Coronary artery (tissue), 2 donors: ENCODE measurements at regions not wholly inside any gene's neighbourhood (a gene's known extent, or its start where the extent isn't known, plus 50 kb on each side); places are given as distances from the start of the nearest gene placed in this dataset.
"Not testable (repeated sequence)": the region's sequence is repeated elsewhere in the genome, so short reads cannot be mapped to it uniquely, and the experiment has no call there.

ENCODE experiments used
- DNase-seq: peaks from one replicate; pipeline ENCODE4 v3.0.0-alpha.2; 2017; ENCODE audit warnings: low spot score
- H3K27ac ChIP-seq, 2 donors: fragments of 200-600 bp; sonication (generic); one replicate each; pipeline ENCODE4 v1.5.1; 2016 to 2019
- H3K4me3 ChIP-seq: fragments of 200-600 bp; sonication (generic); 2 replicates; pipeline ENCODE4 v1.5.1; 2016; ENCODE audit warnings: mild to moderate bottlenecking, moderate library complexity
- TF ChIP-seq, protein P1 (sequence below): fragments of 200-600 bp; sonication (generic); IDR thresholded peaks from one replicate; pipeline ENCODE4 v1.5.1; 2019; ENCODE audit warnings: antibody characterized with exemption

DNA sequence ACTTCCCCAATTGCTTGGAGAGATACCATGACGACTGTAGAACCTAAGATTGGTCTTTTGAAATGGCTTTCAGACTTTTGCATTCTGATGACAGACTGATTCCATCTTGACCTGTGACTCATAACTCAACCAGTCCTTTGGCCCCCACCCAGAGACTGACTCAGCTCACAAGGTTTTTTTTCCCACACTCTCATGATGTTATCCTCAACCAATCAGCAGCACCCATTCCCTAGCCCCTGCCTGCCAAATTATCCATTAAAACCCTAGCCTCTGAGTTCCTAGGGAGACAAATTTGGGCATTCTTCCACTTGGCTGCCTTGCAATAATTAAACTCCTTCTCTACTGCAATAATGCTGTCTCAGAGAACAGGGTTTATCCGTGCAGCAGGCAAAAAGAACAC is 1263.3 kb upstream of the CDH9 start:
- DNase-seq, result no peak
- H3K27ac ChIP-seq, result no peak overlapping the region
- TF ChIP-seq, protein P1, sequence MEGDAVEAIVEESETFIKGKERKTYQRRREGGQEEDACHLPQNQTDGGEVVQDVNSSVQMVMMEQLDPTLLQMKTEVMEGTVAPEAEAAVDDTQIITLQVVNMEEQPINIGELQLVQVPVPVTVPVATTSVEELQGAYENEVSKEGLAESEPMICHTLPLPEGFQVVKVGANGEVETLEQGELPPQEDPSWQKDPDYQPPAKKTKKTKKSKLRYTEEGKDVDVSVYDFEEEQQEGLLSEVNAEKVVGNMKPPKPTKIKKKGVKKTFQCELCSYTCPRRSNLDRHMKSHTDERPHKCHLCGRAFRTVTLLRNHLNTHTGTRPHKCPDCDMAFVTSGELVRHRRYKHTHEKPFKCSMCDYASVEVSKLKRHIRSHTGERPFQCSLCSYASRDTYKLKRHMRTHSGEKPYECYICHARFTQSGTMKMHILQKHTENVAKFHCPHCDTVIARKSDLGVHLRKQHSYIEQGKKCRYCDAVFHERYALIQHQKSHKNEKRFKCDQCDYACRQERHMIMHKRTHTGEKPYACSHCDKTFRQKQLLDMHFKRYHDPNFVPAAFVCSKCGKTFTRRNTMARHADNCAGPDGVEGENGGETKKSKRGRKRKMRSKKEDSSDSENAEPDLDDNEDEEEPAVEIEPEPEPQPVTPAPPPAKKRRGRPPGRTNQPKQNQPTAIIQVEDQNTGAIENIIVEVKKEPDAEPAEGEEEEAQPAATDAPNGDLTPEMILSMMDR, result no peak
- no peak overlapping the region for H3K4me3 ChIP-seq

DNA sequence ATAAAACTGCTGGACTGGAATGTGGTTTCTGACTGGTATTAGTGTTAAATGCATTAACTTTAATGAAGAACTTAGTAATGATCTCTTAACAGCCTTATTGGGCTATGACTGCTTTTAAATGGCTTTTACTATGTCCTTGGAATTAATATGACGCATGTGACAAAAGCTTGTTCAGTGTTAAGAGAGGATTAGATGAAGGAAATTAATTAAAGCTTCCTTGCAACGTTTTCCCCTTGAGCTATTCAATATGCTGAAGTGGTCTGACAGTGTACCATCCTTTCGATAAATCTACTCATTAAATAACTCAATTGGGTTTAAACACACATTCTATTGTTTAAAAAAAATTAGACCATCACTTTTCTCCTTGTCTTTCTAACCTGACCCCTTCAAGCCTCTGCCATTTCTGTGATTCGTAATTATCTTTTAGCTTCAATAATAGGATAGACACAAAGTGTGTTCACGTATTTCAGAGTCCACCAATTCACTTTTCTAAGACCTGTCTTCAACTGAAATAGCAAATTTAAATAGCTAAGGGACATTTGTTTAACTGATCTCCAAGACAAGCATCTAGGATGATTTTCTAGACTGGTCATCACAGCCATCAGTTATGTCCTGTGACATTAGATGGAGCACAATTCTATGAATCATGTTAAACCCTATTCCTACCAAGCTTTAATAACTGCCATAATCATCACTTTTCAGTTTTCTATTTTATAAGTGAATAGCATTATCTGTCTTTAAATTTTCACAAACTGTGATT is 1258.0 kb upstream of the CDH9 start:
- no peak overlapping the region for H3K4me3 ChIP-seq
- TF ChIP-seq, protein P1, result no peak
- no peak for DNase-seq

DNA sequence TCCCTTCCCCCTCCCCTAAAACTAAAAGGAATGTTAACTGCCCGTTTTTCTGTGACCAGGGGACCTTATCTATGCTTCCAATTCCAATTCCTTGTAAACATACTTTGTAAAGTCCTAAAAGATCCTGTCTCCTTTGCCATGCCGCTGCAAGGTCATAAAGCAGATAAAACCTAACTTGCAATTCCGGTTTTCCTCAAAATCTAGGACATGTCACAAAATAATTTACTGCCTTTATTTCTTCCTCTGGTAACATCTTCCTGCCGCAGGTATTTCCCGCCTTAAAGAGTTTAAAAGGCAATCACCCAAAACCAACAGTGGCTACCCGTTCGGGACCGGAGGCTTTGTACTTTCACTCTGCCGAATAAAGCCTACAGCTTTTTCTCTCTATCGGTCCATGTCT is 1248.6 kb upstream of the CDH9 start:
- H3K27ac ChIP-seq, H3K4me3 ChIP-seq, DNase-seq: not testable (repeated sequence)

More for the DNA sequence above, 1258.0 kb upstream of the CDH9 start:
- H3K27ac ChIP-seq, result no peak overlapping the region

DNA sequence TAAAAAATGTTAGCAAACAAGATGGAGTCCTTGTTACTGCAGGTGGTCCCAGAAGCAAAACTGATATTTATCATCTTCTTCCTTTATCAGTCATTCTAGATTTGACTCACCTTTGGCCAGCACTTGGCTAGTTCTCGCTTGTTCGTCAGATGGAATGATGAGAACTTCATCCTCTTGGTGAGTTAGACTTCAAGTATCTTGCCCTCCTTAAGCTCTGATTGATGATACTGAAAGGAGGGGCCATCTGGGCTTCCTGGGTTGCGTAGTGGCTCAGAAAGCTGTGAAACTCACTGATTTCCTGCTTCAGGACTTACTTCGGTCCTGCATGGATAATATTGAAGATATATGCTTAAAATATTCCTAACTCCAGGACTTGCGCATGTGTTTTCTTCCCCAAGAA is 1248.2 kb upstream of the CDH9 start:
- no peak for DNase-seq
- H3K27ac ChIP-seq, result no peak overlapping the region
- TF ChIP-seq, protein P1, result no peak
- no peak overlapping the region for H3K4me3 ChIP-seq

DNA sequence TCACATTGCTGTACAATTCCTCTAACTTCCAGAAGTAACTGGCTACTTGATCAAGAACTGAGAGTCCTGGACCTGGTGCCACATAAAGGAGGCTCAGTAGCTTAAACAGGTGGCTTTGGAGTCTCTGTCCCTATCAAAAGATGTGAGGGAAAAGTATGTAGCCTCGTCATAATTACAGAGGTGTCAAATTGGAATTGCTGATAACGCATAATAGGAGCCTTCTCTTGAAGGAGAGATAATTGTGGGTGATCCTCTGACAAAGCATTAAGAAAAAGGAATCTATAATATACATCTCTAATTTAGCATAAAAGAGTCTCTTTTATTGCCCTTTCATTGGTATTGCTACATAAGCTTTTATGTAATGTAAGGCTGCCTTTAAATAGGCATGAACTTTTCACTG is 1246.4 kb upstream of the CDH9 start:
- no peak overlapping the region for H3K27ac ChIP-seq
- H3K4me3 ChIP-seq, result no peak overlapping the region
- no peak for DNase-seq
- TF ChIP-seq, protein P1, result no peak

DNA sequence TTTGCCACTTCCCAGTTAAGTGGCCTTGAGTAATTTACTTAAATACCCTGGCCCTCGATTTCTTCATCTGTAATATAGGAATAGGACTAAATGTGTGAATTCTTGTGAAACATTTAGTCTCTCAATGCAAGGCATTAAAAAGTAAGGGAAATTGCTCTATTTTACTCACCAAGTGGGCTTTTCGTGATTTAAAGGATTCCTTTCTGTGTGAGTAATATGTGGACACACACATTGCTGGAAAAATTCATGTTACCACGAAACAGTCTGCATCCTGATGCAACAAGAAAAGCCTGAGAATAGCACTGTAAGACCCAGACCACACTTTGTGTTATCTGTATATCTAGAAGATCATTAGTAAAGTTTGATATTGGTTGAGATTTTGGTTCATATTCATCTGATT is 1243.0 kb upstream of the CDH9 start:
- DNase-seq, result no peak
- H3K4me3 ChIP-seq, result no peak overlapping the region
- no peak overlapping the region for H3K27ac ChIP-seq
- TF ChIP-seq, protein P1, result no peak

DNA sequence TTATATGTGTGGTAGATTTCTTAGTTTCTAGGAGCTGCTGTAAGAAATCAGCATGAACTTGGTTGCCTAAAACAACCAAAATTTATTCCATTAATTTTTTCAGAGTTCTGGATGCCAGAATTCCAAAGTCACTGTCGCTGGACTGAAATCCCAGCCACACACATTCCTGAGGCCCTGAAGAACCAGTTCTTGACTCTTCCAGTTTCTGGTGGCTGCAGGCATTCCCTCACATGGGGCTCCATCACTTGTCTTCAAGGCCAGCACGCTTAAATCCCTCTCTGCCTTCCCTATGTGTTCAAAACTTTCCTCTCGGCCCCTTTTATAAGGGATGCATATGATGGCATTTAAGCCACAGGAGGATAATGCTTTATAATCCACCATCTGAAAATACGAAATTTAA is 1237.5 kb upstream of the CDH9 start:
- no peak overlapping the region for H3K4me3 ChIP-seq
- TF ChIP-seq, protein P1, result no peak
- H3K27ac ChIP-seq, result no peak overlapping the region
- no peak for DNase-seq
